ENCODE measurements at regions not wholly inside any gene's neighbourhood (a gene's known extent, or its start where the extent isn't known, plus 50 kb on each side); places are given as distances from the start of the nearest gene placed in this dataset.

- no peak for TF ChIP-seq CTCF (IDR thresholded peaks at IDR 0.05)
- TF ChIP-seq POLR2A (IDR thresholded peaks at IDR 0.05): no peak
Measured at GRCh38 chr14:42111355-42111754, 504.7 kb downstream of the LRFN5 start.

Measured in lower leg skin (tissue), 3 donors.